GM19023 (cell line): ENCODE measurements at regions not wholly inside any gene's neighbourhood (a gene's known extent, or its start where the extent isn't known, plus 50 kb on each side); places are given as distances from the start of the nearest gene placed in this dataset.
"Not testable (repeated sequence)": the region's sequence is repeated elsewhere in the genome, so short reads cannot be mapped to it uniquely, and the experiment has no call there.

Experiments used
- ATAC-seq: cut with Tn5 transposase; IDR thresholded peaks from one replicate; pipeline ENCODE4 v1.9.1; 2021; ENCODE audit warnings: mild to moderate bottlenecking, moderate library complexity; ENCODE audit not compliant: unreplicated experiment

GRCh38 chr10:56585447-56586171, 224.6 kb upstream of the ZWINT start:
- ATAC-seq: no peak

GRCh38 chr10:56583316-56583715, 222.3 kb upstream of the ZWINT start:
- ATAC-seq: no peak

GRCh38 chr10:56567580-56567979, 206.5 kb upstream of the ZWINT start:
- ATAC-seq: no peak

- no peak for ATAC-seq
Observed at GRCh38 chr10:56561336-56561735, 200.3 kb upstream of the ZWINT start.

GRCh38 chr10:56551037-56551436, 190.0 kb upstream of the ZWINT start:
- no peak for ATAC-seq

- ATAC-seq: no peak
Observed at GRCh38 chr10:56547163-56547562, 186.1 kb upstream of the ZWINT start.

- ATAC-seq: no peak
Observed at GRCh38 chr10:56537984-56538383, 176.9 kb upstream of the ZWINT start.

- no peak for ATAC-seq
Observed at GRCh38 chr10:56522166-56522565, 161.1 kb upstream of the ZWINT start.

GRCh38 chr10:56508562-56508961, 147.5 kb upstream of the ZWINT start:
- ATAC-seq: no peak

GRCh38 chr10:56507033-56507432, 146.0 kb upstream of the ZWINT start:
- ATAC-seq: no peak

GRCh38 chr10:56505555-56505954, 144.5 kb upstream of the ZWINT start:
- ATAC-seq: no peak

GRCh38 chr10:56496186-56496486, 135.1 kb upstream of the ZWINT start:
- no peak for ATAC-seq

- ATAC-seq: no peak
Observed at GRCh38 chr10:56487746-56488145, 126.7 kb upstream of the ZWINT start.

GRCh38 chr10:56481521-56482091, 120.5 kb upstream of the ZWINT start:
- no peak for ATAC-seq

GRCh38 chr10:56472978-56473377, 111.9 kb upstream of the ZWINT start:
- no peak for ATAC-seq

GRCh38 chr10:56470701-56471100, 109.6 kb upstream of the ZWINT start:
- no peak for ATAC-seq

GRCh38 chr10:56469482-56469881, 108.4 kb upstream of the ZWINT start:
- no peak for ATAC-seq

- ATAC-seq: no peak
Observed at GRCh38 chr10:56466005-56466404, 104.9 kb upstream of the ZWINT start.

- no peak for ATAC-seq
Observed at GRCh38 chr10:56449770-56450169, 88.7 kb upstream of the ZWINT start.

- not testable (repeated sequence) for ATAC-seq
Observed at GRCh38 chr10:56447613-56448012, 86.6 kb upstream of the ZWINT start.

GRCh38 chr10:56441337-56441736, 80.3 kb upstream of the ZWINT start:
- not testable (repeated sequence) for ATAC-seq
